Myocyte (in vitro differentiated cells): ENCODE measurements at regions not wholly inside any gene's neighbourhood (a gene's known extent, or its start where the extent isn't known, plus 50 kb on each side); places are given as distances from the start of the nearest gene placed in this dataset.

Source experiments
- DNase-seq: peaks from one replicate; pipeline ENCODE4 v3.0.0-alpha.2; 2012; ENCODE audit warnings: low read depth

- no peak for DNase-seq
Observed at GRCh38 chr4:83661359-83661758, 125.5 kb downstream of the GPAT3 start.

DNA sequence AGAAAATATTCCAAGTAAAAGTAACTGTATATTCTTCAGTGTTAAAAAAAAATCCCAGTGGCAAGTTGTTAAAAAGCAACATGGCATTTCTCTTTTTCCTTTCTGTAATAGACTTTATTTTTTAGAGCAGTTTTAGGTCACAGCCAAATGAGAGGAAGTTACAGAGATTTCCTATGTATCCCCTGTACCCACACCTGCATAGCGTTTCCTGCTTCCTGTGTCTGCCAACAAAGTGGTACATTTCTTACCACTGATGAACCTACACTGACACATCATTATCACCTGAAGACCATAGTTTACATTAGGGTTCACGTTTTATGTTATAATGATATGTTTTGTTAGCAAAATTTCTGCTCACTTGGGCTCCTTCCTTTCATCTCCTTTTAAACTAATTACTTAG lies 124.7 kb downstream of the GPAT3 start:
- DNase-seq, result no peak

GRCh38 chr4:83658806-83659205 lies 122.9 kb downstream of the GPAT3 start:
- DNase-seq, result no peak

GRCh38 chr4:83657336-83657735 lies 121.4 kb downstream of the GPAT3 start:
- no peak for DNase-seq
